ENCODE measurements at regions not wholly inside any gene's neighbourhood (a gene's known extent, or its start where the extent isn't known, plus 50 kb on each side); places are given as distances from the start of the nearest gene placed in this dataset.

DNA sequence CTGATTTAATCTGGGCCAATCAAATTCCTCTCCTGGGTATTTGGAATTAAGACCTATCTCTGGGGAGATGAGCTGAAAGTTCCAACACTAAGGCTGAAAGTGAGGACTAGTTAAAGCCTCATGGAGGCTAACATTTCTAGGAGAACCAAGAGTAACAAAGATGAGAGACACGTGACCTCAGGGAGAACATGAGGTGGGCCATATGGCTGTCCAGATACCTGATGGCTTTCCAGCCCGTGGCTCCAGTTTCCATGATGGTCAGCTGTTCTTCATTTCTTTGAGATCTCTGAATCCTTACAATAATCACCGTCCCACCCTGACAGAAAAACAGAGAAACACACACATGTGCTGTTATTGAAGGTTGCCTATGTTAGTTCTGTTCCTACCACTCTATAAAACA is 66.1 kb downstream of the LEPR start:
- DNase-seq (ENCODE audit: low spot score), result no peak

DNA sequence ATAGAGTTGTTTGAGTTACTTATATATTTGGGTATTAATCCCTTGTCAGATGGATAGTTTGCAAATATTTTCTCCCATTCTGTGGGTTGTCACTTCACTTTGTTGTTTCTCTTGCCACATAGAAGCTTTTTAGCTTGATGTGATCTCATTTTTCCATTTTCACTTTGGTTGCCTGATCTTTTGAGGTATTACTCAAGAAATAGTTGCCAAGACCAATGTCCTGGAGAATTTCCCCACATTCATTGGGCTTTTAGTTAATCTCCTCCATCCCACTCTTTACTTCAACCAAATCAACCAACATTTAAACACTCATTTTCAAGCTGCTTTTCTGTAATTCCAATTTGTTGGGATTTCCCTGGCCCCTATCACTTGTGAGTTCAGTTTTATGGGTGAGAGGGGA is 69.0 kb downstream of the LEPR start:
- no peak for DNase-seq (ENCODE audit: low spot score)

DNA sequence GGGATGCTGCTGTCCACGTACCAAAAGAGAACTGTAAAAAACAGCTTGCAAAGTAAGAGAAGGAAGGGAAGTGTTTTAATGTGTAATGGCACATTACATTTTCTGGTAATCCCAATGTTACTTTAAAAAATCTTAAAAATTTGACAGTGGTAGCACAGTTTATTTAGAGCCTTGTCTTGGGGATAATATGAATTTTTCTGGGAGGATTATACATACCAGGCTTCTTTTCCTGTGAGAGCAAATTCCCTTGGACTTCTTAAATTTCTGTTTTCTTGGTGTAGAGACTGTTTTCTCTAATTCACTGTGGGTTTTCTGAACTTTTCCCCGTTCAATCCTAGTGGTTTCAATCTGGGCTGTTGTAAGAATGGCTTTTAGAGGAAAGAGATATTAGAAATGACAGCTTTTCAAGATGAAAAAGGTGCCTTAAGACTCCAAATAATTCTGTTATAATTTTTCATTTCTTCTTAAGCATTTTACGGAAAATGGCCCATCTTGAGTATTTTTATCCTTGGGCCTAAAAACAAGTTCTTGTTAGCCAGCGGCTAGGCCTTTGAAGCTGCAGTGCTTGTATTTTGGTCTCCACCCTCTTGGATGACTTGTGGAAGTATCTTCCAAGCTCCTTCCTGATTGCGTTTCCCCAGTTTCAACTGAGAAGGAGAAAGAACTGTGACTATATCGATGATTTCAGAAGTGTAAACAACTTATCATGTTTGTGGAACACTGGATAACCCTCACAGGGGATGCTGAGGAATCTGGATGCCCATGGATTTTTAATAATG is 70.0 kb downstream of the LEPR start:
- no peak for DNase-seq (ENCODE audit: low spot score)

DNA sequence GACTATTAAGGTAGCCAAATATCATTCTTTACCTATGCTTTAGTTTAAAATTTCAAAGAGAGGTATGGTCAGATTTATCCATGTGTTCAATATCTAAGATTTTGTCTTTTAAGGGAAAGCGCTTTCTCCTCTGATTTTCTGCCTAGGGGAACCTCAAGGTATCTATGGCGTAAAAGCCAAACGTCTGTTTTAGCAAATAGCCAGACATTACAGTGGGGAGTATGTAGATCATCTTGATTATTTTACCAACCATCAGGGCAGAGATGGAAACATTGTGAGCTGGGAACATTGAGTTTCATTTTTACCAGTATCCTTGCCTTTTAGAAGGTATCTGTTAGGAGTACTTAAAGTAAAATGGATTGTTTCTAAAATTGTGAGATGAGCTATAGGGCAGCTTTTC is 71.0 kb downstream of the LEPR start:
- no peak for DNase-seq (ENCODE audit: low spot score)

DNA sequence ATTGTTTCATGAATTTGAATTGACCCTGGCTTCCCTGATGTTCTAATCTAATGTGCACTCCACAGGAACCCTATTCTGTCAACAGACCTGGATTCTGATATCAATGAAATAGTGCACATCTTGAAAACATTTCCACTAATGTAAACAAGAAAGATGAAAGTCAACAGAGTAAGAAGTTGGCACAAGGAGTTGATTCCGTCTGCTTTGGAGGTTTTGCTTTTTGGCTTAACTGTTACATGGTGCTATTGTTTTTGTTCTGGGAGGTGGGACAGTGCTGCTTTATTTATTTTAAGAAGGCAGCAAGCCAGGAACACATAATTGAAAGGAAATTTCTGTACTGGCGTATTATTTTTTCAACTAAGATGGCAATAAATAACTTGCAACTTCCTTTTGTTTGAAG is 73.3 kb downstream of the LEPR start:
- DNase-seq (ENCODE audit: low spot score), result no peak

DNA sequence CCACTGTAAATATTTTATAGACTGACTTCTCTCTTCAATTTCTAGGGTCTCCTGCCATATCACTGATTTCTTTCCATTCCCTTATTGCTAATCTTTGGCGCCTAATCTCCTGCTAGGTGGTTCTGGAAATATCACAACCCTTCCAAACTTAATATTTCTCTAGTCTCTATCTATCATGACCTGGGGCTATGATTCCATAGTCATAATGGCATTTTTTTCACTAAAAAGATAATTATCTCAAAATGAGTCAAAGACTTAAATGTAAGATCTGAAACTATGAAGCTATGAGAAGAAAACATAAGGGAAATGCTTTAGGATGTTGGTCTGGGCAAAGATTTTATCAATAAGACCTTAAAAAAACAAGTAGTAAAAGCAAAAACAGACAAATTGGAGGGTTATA is 74.2 kb downstream of the LEPR start:
- DNase-seq (ENCODE audit: low spot score), result no peak

DNA sequence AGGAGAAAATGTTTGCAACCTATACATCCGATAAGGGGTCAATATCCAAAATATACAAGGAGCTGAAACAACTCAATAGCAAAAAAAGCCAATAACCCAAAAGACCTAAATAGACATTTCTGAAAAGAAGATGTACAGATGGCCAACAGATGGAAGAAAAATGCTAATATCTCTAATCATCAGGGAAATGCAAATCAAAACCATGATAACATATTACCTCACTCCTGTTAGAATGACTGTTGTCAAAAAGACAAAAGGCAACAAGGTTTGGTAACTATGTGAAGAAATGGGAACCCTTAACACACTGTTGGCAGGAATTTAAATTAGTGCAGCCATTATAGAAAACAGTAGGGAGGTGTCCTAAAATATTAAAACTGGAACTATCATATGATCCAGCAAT is 74.7 kb downstream of the LEPR start:
- DNase-seq (ENCODE audit: low spot score), result no peak

DNA sequence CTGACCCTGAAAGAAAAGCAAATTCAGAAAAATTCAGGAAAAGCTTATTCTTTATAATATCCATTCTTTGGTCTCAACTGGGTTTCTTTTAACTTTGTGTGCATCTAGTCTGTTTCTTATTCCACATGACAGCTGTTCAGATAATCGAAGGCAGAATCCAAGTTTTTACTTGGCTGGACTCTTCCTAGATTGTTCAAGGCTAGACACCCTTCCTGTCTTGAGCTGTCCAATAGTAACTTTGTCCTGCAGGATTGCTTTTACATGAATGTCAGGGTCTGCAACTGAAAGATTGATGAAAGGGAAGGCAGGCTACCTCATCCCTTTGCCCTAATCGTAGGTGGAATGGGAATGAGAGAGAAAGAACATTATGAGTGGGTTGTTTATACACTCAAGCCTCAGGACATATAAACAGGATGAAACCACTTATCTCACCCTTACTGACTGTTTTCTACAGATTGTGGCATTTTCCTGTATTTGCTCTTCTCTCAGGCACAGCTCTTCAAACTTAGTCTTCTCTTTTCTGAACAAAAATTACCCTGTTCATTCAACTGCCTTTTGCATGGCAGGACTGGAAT is 76.9 kb downstream of the LEPR start:
- no peak for DNase-seq (ENCODE audit: low spot score)

DNA sequence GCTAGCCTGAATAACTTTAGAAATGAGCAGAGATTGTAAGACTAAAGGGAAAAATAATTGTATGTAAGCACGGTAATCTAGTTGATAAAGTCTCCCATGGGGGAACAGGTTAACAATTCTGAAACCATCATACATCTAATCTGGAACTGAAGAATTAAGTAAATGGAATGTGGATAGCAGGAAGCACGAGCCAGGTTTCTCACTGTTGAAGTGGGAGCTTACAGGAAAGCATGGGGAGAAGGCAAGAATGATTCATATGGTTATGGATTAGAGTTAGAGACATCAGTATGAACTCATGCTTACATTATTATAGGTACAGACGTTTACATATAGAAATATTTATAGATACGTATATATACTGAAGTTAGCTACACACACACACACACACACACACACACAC is 83.0 kb downstream of the LEPR start:
- DNase-seq (ENCODE audit: low spot score), result no peak

DNA sequence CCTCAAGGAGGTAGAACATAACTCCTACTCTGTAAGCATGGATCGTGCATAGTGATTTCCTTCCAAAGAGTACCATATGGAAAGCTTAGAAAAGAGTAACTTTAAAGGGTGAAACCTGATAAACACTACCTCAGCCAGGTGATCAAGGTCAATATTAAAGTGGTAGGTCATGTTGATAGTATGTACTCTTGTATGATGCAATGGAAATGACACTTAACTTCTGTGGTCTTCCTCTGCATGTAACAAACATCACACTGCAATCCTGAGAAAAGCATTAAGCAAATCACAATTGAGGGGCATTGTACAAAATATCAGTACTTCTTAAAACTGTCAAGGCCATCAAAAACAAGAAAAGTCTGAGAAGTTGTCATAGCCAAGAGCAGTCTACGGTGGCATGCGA is 83.8 kb downstream of the LEPR start:
- DNase-seq (ENCODE audit: low spot score), result no peak

DNA sequence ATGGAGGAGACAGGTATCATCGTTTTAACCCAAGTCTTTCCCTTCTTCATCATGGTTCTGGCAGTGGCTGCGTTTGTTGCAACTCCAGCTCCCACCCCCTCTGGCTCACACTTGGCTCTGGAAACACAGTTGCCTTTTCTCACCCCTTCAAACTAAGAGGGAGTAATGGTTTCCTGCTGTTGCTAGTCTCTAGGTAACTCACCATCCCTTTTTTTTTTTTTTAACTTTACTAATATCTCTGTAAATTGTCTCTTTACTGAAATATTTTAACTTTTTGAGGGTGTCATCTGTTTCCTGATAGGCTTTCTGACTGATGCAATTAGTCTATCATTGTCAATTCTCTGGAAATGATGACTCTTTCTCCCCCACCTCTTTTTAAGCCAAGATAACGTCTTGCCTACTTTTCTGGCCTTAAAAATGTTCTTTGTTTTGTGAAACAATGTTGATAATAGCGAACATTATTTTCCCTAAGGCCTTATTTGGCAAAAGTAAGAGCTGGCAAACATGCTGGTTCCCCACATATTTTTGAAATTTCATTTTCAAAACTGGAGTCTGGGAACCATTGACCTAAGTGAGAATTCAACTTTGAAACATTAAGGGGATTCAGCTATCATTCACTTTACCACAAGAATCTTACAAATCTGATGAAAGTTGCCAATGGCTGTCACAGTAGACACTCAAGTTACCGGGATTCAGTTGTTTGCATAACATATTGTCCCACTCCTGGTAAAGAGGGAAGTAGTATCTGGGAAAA is 85.3 kb downstream of the LEPR start:
- DNase-seq (ENCODE audit: low spot score), result no peak

DNA sequence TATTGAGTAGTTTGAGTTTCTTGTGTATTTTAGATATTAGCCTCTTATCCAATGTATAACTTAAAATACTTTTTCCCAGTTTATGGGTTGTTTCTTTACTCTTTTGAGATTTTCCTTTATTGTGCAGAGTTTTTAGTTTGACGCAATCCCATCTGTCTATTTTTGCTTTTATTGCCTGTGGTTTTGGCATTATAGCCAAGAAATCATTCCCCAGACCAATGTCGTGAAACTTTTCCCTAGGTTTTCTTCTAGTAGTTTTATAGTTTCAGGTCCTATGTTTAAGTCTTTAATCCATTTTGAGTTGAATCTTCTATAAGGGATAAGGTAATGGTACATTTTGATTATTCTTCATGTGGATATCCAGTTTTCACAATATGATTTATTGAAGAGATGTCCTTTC is 87.6 kb downstream of the LEPR start:
- DNase-seq (ENCODE audit: low spot score), result no peak

DNA sequence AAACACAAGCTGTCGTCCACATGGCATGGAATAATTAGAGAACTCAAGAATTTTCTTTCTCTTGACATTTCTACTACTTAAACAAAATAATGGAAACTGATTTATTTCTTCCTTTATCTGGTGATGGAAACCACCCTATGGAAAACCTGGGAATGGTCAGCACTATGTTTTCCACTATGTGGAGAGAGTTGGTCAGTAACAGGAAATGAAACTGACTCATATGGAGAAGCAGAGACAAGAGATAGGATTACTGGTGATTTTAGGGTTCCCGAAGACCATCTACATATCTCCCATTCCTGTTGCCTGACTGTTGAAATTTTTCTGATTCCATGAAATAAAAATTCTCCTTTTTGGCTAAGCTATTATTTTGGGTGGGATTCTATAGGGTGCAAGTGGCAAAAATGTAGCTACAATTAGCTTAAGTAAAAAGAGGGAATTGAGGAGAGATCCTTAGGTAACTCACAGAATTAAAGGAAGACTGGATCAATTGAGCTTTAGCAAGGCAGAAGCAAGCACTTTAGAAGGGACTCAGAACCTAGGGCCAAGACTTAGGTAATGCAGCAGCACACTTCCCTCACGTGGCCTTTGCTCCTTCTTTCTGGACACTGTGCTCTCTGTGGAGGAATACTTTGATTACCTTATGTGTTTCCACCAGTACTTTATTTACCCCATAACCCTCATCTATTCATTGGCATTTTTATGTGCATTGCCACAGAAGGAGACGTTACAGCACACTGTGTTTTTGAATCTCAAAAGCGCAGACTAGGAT is 89.6 kb downstream of the LEPR start:
- peak; percentile 35 for DNase-seq (ENCODE audit: low spot score)

DNA sequence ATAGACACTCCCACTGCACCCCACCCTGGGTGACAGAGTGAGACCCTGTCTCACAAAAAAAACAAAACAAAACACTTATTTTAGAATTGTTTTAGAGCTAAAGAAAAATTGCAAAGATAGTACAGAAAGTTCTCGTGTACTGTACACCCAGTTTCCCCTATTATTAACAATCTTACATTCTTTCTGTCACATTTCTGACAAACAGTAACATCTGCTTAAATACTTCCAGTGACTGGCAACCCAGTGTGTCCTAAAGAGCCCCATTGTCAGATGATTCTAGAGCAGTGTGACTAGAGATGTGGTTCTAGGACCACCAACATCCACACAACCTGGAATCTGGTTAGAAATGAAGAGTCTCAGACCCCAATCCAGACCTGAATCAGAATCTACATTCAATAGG is 90.5 kb downstream of the LEPR start:
- DNase-seq (ENCODE audit: low spot score), result no peak

DNA sequence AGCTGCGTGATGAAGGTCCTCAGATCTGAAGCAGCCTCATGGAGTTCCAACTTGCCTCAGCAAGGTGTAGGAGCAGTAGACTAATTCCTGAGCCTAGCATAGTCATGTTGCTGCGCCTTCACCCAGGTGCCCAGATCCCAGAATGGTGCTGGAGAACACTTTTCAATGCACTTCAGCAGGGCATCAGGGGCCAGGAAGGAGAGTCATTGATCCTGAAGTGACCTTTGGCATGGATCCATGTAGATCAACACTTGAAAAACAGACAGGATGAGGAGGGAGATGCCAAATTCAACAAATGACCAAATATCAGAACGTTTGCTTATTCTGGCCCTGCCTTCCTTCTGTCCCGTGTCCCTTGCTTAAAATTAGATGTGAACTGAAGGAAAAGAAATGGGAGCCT is 91.9 kb downstream of the LEPR start:
- no peak for DNase-seq (ENCODE audit: low spot score)

DNA sequence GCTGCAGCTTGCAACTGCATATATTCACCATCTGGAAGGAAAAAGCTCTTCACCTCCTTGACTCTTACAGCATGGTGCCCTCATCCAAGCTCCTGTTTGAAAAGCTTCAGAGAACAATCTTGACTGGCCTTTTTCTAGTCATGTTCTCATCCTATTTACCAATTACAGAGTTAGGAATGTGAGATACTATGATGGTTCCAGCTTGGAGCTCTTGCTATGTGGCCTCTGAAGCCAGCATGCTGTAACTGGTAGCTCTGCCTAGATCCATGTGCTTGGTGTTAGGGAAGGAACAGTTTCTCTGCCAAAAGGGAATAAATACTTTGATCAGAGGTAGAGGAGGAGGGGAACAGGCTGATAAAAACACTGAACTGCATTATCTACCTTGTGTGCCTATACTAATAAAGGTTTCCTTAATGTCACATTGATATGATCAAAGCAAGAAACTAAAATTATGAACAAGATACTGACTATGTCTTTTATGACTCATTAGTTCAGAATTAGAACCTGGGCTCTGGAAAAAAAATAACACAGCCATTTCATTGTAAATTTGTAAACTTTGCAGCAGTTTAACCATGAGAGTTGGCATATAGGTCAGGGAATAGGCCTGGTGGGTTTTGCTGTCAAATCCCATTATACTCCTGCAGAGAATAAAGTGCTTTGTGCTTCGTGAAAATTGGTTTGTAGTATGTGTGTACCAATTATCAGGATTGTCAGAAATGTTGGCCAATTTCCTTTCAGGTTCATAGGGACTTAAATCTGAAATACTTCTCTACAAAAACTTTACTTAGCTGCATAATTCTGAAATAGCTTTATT is 92.7 kb downstream of the LEPR start:
- DNase-seq (ENCODE audit: low spot score), result no peak

DNA sequence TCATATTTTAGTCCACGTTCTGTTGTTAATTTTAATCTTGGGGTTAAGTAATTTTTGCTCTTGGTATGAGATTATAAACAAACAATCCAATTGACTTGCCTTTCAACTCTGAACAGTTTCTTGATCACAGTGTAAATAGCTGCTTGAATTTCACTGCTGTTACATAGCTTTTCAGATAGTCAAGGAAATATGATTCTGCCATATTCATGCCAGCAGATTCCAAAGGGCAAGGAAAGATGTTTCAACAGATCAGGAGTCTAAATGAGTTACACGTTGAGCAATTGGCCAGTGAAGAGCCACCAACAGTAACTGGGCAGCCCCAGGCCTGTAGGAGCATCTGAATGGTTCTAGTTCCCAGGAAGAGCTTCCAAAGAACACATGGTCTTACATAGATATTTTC is 93.6 kb downstream of the LEPR start:
- no peak for DNase-seq (ENCODE audit: low spot score)

DNA sequence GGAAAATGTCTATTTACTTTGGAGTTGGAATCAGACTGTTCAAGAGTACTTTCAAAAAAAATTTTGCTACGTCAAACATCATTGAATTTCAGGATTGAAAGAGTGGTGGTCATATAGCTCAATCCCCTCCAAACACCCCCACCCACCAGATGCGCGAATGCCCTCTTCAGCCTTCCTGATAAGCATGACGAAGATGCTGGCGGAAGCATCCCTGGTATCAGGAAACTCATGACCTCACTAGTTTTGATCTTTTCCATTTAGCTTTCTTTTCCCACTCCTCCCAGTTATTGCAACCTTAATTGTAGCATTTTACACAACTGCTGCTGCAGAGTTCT is 104.4 kb downstream of the LEPR start:
- DNase-seq (ENCODE audit: low spot score), result no peak

DNA sequence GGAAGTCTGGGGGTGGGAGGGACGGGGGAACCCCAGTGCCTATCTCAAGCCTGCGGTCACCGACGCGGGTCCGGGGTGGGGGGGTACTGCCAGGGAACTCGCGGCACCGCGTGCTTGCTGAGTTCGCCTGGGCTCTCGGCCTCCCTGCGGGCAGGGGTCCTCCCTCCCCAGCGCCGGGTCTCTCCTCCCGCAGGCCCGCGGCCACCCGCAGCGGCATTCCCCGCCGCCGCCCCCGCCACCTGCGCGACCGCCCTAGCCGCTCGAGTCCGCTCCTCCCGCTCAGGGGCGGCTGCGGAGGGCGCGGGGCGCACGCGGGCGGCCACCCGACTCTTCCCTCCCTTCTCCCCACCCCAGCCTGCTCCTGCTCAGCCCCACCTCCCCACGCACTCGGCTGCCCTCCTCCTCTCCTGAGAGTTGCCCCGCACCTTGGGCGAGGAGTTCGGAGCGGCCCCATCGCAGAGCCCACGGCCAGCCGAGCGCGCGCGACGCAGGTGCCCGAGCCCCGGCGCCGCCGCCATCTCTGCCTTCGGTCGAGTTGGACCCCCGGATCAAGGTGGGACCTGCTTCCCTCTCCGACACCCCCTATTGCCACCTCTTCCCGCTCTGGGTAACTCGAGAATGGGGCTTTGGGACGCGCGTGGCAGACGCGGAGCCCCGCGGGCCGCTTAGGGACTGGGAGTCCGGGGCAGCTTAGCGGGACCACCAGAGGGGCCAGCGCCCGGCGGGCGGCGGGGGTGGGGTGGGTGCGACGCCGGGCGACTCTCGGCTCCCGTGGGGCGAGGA is 105.0 kb downstream of the LEPR start:
- no peak for DNase-seq (ENCODE audit: low spot score)

DNA sequence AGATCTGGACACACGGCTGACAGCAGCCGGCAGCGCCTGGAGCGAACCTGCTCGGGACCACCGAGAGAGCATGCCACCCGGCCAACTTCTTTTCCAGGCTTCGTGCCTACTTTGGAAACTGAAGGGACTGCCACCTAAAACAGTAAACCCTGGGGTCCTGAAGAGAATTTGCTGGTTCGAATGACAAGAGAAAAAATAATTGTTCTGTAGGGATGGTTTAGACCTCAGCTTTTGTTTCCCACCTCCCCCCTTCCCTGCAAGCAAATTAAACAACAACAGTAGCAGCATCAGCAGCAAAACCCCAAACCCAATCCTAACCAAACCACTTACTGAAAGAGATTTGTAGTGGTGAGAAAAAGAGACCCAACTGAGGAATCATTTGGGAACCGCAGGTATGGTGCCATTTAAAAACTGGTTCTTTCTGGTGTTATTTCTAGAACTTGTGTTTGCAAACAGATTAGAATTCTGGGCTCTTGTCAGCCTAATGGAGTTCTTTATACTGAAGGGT is 105.6 kb downstream of the LEPR start:
- DNase-seq (ENCODE audit: low spot score), result no peak

DNA sequence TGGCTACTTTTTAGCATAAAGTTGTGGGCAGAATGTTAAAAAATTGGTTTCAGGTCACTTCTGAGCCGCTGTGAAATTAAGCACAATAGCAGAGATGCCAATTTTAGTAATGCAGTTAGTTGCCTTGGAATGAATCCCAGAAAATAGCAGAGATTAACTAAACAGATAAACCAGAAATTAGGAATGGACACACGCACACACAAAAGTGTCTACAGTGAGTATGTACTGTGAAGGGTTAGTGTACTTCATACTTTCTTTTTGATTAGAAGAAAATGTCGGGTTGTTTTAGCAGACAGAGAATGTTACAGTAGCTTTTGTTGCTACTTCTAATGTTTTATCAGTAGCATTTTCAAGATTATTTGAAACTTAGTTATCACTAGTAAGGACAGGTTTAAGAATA is 106.7 kb downstream of the LEPR start:
- peak; percentile 46 for DNase-seq (ENCODE audit: low spot score)
